ENCODE measurements at regions not wholly inside any gene's neighbourhood (a gene's known extent, or its start where the extent isn't known, plus 50 kb on each side); places are given as distances from the start of the nearest gene placed in this dataset.

DNA sequence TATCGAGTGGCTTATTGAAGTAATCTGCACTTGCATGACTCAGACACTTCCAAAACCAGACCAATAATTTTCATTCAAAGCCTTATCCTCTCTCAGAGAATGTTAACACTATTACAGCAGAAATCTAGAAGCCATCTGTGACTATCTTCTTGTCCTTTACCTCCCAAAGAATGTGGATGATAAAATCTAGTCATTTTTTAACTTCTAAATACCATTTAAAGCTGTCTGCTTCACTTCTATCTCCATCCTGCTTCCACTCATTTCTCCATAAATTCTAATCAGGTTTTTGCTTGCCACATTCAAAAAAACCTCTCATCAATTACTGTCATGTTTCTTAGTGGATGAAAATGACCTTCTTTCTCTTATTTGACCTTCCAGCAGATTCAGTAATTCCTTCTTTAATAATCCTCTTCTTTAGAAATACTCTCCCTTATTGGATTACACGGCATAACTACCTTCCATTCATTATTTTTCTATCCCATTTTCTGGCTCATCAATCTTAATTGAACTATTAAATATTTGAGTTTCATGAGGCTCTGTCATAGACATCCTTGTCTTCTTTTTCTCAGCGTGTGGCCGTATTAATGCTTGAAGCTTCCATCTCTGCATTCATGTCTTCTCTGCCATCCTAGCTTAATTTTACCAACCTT, 1999.4 kb downstream of the MRPL39 start:
- TF ChIP-seq POLR2AphosphoS5 (IDR thresholded peaks at IDR 0.05) = no peak
- TF ChIP-seq, protein P1, sequence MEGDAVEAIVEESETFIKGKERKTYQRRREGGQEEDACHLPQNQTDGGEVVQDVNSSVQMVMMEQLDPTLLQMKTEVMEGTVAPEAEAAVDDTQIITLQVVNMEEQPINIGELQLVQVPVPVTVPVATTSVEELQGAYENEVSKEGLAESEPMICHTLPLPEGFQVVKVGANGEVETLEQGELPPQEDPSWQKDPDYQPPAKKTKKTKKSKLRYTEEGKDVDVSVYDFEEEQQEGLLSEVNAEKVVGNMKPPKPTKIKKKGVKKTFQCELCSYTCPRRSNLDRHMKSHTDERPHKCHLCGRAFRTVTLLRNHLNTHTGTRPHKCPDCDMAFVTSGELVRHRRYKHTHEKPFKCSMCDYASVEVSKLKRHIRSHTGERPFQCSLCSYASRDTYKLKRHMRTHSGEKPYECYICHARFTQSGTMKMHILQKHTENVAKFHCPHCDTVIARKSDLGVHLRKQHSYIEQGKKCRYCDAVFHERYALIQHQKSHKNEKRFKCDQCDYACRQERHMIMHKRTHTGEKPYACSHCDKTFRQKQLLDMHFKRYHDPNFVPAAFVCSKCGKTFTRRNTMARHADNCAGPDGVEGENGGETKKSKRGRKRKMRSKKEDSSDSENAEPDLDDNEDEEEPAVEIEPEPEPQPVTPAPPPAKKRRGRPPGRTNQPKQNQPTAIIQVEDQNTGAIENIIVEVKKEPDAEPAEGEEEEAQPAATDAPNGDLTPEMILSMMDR (IDR thresholded peaks at IDR 0.05; ENCODE audit: poor library complexity, severe bottlenecking) = no peak
- TF ChIP-seq SMC3 (conservative IDR thresholded peaks at IDR 0.05; ENCODE audit: poor library complexity) = no peak

All from neural cell (in vitro differentiated cells).